ENCODE measurements at regions not wholly inside any gene's neighbourhood (a gene's known extent, or its start where the extent isn't known, plus 50 kb on each side); places are given as distances from the start of the nearest gene placed in this dataset.
"Not testable (repeated sequence)": the region's sequence is repeated elsewhere in the genome, so short reads cannot be mapped to it uniquely, and the experiment has no call there.

DNA sequence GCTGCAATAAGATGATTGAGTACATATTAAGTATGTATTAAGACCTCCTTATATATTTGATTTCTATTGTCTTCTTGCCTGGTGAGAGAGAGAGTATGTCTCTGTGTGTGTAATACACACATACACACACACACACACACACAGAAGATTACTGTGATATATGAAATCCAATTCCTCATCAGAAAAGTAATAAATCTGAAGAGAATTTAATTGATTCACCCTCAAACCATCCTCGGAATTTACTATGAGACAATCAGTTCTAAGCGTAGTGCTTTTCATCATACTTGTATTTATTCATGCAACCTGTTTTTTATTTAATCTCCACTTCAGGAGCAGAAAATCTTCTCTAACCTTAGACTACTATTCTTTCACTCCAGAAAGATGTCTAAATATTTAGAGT lies 62.3 kb upstream of the TLL1 start:
- in situ Hi-C loops (cut with MboI; ENCODE audit: low sequenced_read_pairs), result no loop called here

- in situ Hi-C loops (cut with MboI; ENCODE audit: low sequenced_read_pairs), result no loop called here
These were observed 59.4 kb upstream of the TLL1 start for GRCh38 chr4:165813606-165814005.

GRCh38 chr4:165814256-165815020 lies 58.6 kb upstream of the TLL1 start:
- in situ Hi-C loops (cut with MboI; ENCODE audit: low sequenced_read_pairs), result no loop called here

DNA sequence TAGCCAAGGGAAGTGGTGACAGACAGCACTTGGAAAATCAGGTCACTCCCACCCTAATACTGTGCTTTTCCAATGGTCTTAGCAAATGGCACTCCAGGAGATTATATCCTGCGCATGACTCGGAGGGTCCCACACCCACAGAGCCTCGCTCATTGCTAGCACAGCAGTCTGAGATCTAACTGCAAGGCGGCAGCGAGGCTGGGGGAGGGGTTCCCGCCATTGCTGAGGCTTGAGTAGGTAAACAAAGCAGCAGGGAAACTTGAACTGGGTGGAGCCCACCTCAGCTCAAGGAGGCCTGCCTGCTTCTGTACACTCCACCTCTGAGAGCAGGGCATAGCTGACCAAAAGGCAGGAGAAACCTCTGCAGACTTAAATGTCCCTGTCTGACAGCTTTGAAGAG lies 53.9 kb upstream of the TLL1 start:
- in situ Hi-C loops (cut with MboI; ENCODE audit: low sequenced_read_pairs), result not testable (repeated sequence)

Data from HL-60/S4 (cell line).